ENCODE measurements at regions not wholly inside any gene's neighbourhood (a gene's known extent, or its start where the extent isn't known, plus 50 kb on each side); places are given as distances from the start of the nearest gene placed in this dataset.

- DNase-seq (ENCODE audit: insufficient read length, low spot score): no peak
- FAIRE-seq: no peak
- TF ChIP-seq TAF1 (IDR thresholded peaks at IDR 0.05; ENCODE audit: low read depth, low read length): no peak
- TF ChIP-seq SPI1 (IDR thresholded peaks at IDR 0.05; ENCODE audit: low read depth, low read length): no peak
- no peak for TF ChIP-seq PAX5 (IDR thresholded peaks at IDR 0.05; ENCODE audit: insufficient read depth, low read length, severe bottlenecking)
- no peak for TF ChIP-seq POLR2A (IDR thresholded peaks at IDR 0.05; ENCODE audit: low read depth, low read length)
- TF ChIP-seq POLR2AphosphoS5 (IDR thresholded peaks at IDR 0.05; ENCODE audit: low read depth, low read length): no peak
- no peak for TF ChIP-seq POU2F2 (IDR thresholded peaks at IDR 0.05; ENCODE audit: low read depth, low read length)
Measured at GRCh38 chr2:23066686-23067085, 318.3 kb upstream of the KLHL29 start.

DNA sequence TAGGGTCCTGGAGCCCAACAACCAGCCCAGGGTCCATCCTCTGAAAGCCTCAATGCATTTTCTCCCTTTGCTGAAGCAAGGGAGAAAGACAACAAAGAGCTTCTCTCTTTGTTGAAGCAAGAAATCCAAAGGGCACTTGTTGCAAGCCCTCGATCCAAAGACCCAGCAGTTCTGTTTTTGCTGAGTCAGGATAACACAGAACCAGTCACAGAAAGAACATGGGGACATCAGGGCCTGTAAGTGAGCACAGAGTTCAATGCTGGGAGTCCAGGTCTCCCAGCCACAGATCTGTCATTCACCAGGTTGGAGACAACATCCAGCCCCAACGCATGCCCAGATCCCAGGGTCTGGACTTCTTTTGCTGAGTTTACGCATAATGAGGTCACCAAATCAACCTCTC is 315.8 kb upstream of the KLHL29 start:
- TF ChIP-seq PAX5 (IDR thresholded peaks at IDR 0.05; ENCODE audit: insufficient read depth, low read length, severe bottlenecking): no peak
- no peak for TF ChIP-seq POU2F2 (IDR thresholded peaks at IDR 0.05; ENCODE audit: low read depth, low read length)
- no peak for TF ChIP-seq SPI1 (IDR thresholded peaks at IDR 0.05; ENCODE audit: low read depth, low read length)
- no peak for TF ChIP-seq POLR2A (IDR thresholded peaks at IDR 0.05; ENCODE audit: low read depth, low read length)
- TF ChIP-seq TAF1 (IDR thresholded peaks at IDR 0.05; ENCODE audit: low read depth, low read length): no peak
- no peak for TF ChIP-seq POLR2AphosphoS5 (IDR thresholded peaks at IDR 0.05; ENCODE audit: low read depth, low read length)
- FAIRE-seq: no peak

DNA sequence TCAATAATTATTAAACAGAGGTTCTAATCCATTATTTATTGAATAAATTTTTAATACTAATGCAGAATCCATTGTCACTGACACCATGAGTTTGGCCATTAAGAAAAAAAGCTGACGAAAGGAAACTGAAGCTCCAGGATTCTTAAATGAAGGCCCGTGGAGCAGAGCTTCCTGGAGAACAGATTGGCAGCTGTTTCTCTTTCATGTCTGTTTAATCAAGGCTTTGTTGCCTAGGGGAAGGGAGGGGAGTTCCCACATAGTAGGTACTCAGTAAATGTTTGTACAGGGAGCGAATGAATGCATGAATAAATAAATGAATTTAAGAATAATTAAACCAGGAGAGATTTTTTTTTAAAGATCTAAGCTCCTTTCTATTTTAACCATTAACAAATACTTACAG is 315.1 kb upstream of the KLHL29 start:
- FAIRE-seq (no peak), DNase-seq (ENCODE audit: insufficient read length, low spot score) (no peak)
- no peak for TF ChIP-seq POU2F2 (IDR thresholded peaks at IDR 0.05; ENCODE audit: low read depth, low read length)
- TF ChIP-seq POLR2A (IDR thresholded peaks at IDR 0.05; ENCODE audit: low read depth, low read length): no peak
- no peak for TF ChIP-seq POLR2AphosphoS5 (IDR thresholded peaks at IDR 0.05; ENCODE audit: low read depth, low read length)
- no peak for TF ChIP-seq TAF1 (IDR thresholded peaks at IDR 0.05; ENCODE audit: low read depth, low read length)
- TF ChIP-seq SPI1 (IDR thresholded peaks at IDR 0.05; ENCODE audit: low read depth, low read length): no peak
- TF ChIP-seq PAX5 (IDR thresholded peaks at IDR 0.05; ENCODE audit: insufficient read depth, low read length, severe bottlenecking): no peak

More for the DNA sequence above, 315.8 kb upstream of the KLHL29 start:
- no peak for DNase-seq (ENCODE audit: insufficient read length, low spot score)

DNA sequence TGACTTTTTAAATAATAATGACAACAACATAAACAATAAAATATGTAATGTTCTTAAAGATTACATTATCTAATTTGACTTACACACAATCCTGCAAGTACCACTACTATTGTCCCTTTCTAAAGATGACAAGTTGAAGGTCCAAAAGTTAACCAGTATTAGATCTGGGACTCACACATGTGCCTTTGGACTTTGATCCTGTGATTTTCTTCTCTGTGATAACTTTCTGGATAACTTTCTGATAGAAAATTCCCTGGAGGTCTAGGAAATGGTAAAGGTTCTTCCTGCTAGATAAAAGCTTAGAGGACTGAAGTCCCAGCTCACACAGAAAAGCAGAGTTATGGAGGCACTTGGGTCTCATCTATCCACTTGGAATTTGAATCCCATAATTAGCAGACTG is 311.9 kb upstream of the KLHL29 start:
- TF ChIP-seq SPI1 (IDR thresholded peaks at IDR 0.05; ENCODE audit: low read depth, low read length) (no peak), POLR2AphosphoS5 (IDR thresholded peaks at IDR 0.05; ENCODE audit: low read depth, low read length) (no peak), POU2F2 (IDR thresholded peaks at IDR 0.05; ENCODE audit: low read depth, low read length) (no peak), PAX5 (IDR thresholded peaks at IDR 0.05; ENCODE audit: insufficient read depth, low read length, severe bottlenecking) (no peak), POLR2A (IDR thresholded peaks at IDR 0.05; ENCODE audit: low read depth, low read length) (no peak), TAF1 (IDR thresholded peaks at IDR 0.05; ENCODE audit: low read depth, low read length) (no peak)
- DNase-seq (ENCODE audit: insufficient read length, low spot score): no peak

GRCh38 chr2:23073671-23074070 is 311.3 kb upstream of the KLHL29 start:
- TF ChIP-seq POLR2AphosphoS5 (IDR thresholded peaks at IDR 0.05; ENCODE audit: low read depth, low read length): no peak
- no peak for TF ChIP-seq TAF1 (IDR thresholded peaks at IDR 0.05; ENCODE audit: low read depth, low read length)
- TF ChIP-seq PAX5 (IDR thresholded peaks at IDR 0.05; ENCODE audit: insufficient read depth, low read length, severe bottlenecking): no peak
- TF ChIP-seq SPI1 (IDR thresholded peaks at IDR 0.05; ENCODE audit: low read depth, low read length): no peak
- TF ChIP-seq POU2F2 (IDR thresholded peaks at IDR 0.05; ENCODE audit: low read depth, low read length): no peak
- TF ChIP-seq POLR2A (IDR thresholded peaks at IDR 0.05; ENCODE audit: low read depth, low read length): no peak
- no peak for DNase-seq (ENCODE audit: insufficient read length, low spot score)
- FAIRE-seq: no peak

More for the DNA sequence above, 311.9 kb upstream of the KLHL29 start:
- FAIRE-seq: no peak

DNA sequence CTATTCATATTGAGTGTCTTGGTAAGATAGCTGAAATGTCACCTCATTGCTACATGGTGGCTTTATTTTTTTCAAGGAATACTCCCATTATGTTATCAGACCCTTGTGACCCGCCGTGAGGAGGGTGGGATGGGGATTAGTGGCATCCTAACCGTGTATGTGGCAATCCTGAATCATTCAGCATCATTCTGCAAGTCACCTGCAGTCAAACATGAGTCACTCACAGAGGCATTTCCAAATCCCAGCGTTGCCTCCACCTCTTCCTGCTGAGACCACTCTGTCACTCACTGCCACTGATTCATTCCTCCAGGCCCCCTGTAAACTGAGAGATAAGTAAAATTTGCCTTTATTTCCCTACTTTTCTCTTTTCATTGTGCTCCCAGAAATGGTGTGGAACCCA is 307.4 kb upstream of the KLHL29 start:
- no peak for FAIRE-seq
- no peak for DNase-seq (ENCODE audit: insufficient read length, low spot score)

DNA sequence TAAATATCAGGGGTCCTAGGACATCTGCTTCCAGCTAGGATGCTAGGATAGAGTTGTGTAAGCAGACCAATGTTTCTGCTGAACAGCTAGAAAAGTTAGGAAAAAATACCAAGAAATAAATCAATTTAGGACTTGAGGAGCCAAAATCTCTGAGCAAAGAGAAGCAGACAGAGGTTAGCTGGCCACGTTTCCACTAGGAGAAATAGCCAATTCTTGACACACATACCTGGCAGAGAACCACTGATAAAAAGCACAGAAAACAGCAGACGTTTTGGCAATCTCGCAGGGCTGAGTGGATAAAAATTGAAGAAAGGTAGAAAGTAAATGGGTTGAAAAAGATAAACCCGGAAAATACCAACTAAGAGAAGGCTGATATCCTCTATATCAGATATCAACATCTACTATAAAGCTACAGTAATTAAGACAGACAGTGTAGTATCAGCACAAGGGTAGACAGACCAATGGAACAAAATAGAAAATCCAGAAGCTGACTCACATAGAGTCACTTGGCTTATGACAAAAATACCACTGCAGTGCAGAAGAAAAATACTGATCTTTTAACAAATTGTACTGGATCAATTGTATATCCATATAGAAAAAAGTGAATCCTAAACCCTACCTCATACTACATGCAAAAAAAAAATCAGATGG is 306.1 kb upstream of the KLHL29 start:
- TF ChIP-seq POLR2A (IDR thresholded peaks at IDR 0.05; ENCODE audit: low read depth, low read length): no peak
- no peak for TF ChIP-seq SPI1 (IDR thresholded peaks at IDR 0.05; ENCODE audit: low read depth, low read length)
- no peak for TF ChIP-seq POU2F2 (IDR thresholded peaks at IDR 0.05; ENCODE audit: low read depth, low read length)
- no peak for TF ChIP-seq TAF1 (IDR thresholded peaks at IDR 0.05; ENCODE audit: low read depth, low read length)
- no peak for TF ChIP-seq POLR2AphosphoS5 (IDR thresholded peaks at IDR 0.05; ENCODE audit: low read depth, low read length)
- no peak for TF ChIP-seq PAX5 (IDR thresholded peaks at IDR 0.05; ENCODE audit: insufficient read depth, low read length, severe bottlenecking)
- FAIRE-seq (no peak), DNase-seq (ENCODE audit: insufficient read length, low spot score) (no peak)

More for the DNA sequence above, 307.4 kb upstream of the KLHL29 start:
- TF ChIP-seq SPI1 (IDR thresholded peaks at IDR 0.05; ENCODE audit: low read depth, low read length) (no peak), POU2F2 (IDR thresholded peaks at IDR 0.05; ENCODE audit: low read depth, low read length) (no peak), POLR2A (IDR thresholded peaks at IDR 0.05; ENCODE audit: low read depth, low read length) (no peak), POLR2AphosphoS5 (IDR thresholded peaks at IDR 0.05; ENCODE audit: low read depth, low read length) (no peak), PAX5 (IDR thresholded peaks at IDR 0.05; ENCODE audit: insufficient read depth, low read length, severe bottlenecking) (no peak), TAF1 (IDR thresholded peaks at IDR 0.05; ENCODE audit: low read depth, low read length) (no peak)

DNA sequence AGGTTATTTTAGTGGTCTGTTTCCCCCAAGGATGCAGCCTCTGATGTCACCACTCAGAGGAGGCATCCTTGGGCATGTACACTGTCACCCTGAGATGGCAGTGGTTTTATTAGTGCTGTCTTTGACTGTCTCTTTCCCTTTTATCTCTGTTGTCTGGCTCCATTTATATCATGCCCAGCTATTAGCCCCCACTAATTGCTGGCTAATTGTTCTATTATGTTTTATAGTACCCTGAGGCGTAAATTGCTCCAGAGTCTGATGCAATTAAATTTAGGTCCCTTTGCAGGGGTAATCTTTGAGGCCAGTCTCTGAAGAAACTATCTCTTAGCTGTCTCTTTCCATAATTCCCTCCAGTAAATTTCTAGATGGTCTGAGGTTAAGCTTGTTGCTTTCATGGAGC is 301.0 kb upstream of the KLHL29 start:
- no peak for DNase-seq (ENCODE audit: insufficient read length, low spot score)
- no peak for FAIRE-seq
- no peak for TF ChIP-seq TAF1 (IDR thresholded peaks at IDR 0.05; ENCODE audit: low read depth, low read length)
- TF ChIP-seq POLR2AphosphoS5 (IDR thresholded peaks at IDR 0.05; ENCODE audit: low read depth, low read length): no peak
- no peak for TF ChIP-seq PAX5 (IDR thresholded peaks at IDR 0.05; ENCODE audit: insufficient read depth, low read length, severe bottlenecking)
- no peak for TF ChIP-seq POU2F2 (IDR thresholded peaks at IDR 0.05; ENCODE audit: low read depth, low read length)

DNA sequence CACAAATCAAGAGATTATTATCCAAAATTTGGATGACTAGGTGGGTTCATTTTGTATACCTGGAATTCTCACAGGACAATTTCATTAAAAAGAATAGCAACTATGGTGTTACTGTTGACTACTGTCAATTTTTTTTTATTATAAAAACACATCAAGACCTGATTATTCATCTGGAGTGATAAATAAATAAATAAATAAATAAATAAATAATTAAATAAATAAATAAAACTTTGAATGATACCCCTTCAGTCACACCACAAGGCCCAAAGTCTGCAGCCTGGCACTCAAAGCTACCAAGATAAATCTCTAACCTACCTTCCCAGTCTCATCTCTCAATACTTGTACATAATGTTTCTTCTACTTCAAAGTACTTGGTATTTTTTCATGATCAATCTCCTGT is 294.0 kb upstream of the KLHL29 start:
- FAIRE-seq: no peak
- DNase-seq (ENCODE audit: insufficient read length, low spot score): no peak
- TF ChIP-seq PAX5 (IDR thresholded peaks at IDR 0.05; ENCODE audit: insufficient read depth, low read length, severe bottlenecking) (no peak), POLR2A (IDR thresholded peaks at IDR 0.05; ENCODE audit: low read depth, low read length) (no peak), POU2F2 (IDR thresholded peaks at IDR 0.05; ENCODE audit: low read depth, low read length) (no peak), POLR2AphosphoS5 (IDR thresholded peaks at IDR 0.05; ENCODE audit: low read depth, low read length) (no peak), TAF1 (IDR thresholded peaks at IDR 0.05; ENCODE audit: low read depth, low read length) (no peak), SPI1 (IDR thresholded peaks at IDR 0.05; ENCODE audit: low read depth, low read length) (no peak)
